HepG2 (cell line): ENCODE measurements at regions not wholly inside any gene's neighbourhood (a gene's known extent, or its start where the extent isn't known, plus 50 kb on each side); places are given as distances from the start of the nearest gene placed in this dataset.
A peak's percentile ranks its signal among the peaks of the same experiment; 100 is the strongest.

Experiments
- ATAC-seq: fragments of 200-7000 bp; cut with Tn5 transposase; 3 replicates; pipeline ENCODE4 v1.9.1; 2020; ENCODE audit warnings: mild to moderate bottlenecking, moderate library complexity
- BruUV-seq: library from RNA; stranded (reverse); fragments of 400-500 nt; replicated peaks from 2 replicates; lab custom pipeline; 2021; lab: Mats Ljungman, UMichigan
- CTCF ChIA-PET: fragments of 300-600 bp; formaldehyde crosslinking; extraction: SDS; loops from one replicate; lab custom pipeline; 2021; ENCODE audit warnings: low total read pairs, inconsistent platforms, low intra/inter-chr PET ratio; lab: Yijun Ruan, JAX
- POLR2A ChIA-PET: fragments of 350-600 bp; sonication (Branson Sonifier 250); formaldehyde crosslinking; loops from one replicate; lab custom pipeline; 2020; ENCODE audit warnings: antibody characterized with exemption, inconsistent platforms; lab: Yijun Ruan, JAX
- DNase-seq: peaks from one replicate; pipeline ENCODE4 v3.0.0-alpha.2; 2015; ENCODE audit warnings: low spot score
- FAIRE-seq: peaks from 3 replicates; lab custom pipeline; 2011; peaks lifted over from hg19 to GRCh38; lab: Jason Lieb, UNC
- H2AFZ ChIP-seq: one replicate; pipeline ENCODE4 v1.6.1; 2011; ENCODE audit warnings: low read length, inconsistent platforms
- H3K27ac ChIP-seq: fragments of 300-600 bp; 3 replicates; pipeline ENCODE4 v1.8.0; 2011; ENCODE audit warnings: mixed run types, mild to moderate bottlenecking, mixed read lengths, low read length, inconsistent platforms; ENCODE audit not compliant: insufficient read depth; ENCODE audit errors: extremely low read length
- H3K27me3 ChIP-seq, 2 experiments: fragments of 200-600 bp in 1 of 2; 2 replicates in 1 of 2; 3 replicates in 1 of 2; pipeline versions ENCODE4 v1.6.0 to v1.8.0; 2011; ENCODE audit warnings: low read length in 2 of 2, mild to moderate bottlenecking in 2 of 2, moderate library complexity in 2 of 2, inconsistent platforms in 1 of 2; ENCODE audit not compliant: insufficient read depth in 2 of 2, control insufficient read depth in 1 of 2
- H3K36me3 ChIP-seq, 2 experiments: fragments of 200-600 bp in 1 of 2; replicated peaks in 1 of 2; 2 replicates in 1 of 2; 3 replicates in 1 of 2; pipeline versions ENCODE4 v1.5.1 to v1.8.0; 2011; ENCODE audit warnings: low read length in 2 of 2, inconsistent platforms in 1 of 2; ENCODE audit not compliant: insufficient read depth in 2 of 2, control insufficient read depth in 1 of 2
- H3K4me1 ChIP-seq: 2 replicates; pipeline ENCODE4 v1.5.1; 2012; ENCODE audit warnings: low read length, inconsistent platforms; ENCODE audit not compliant: insufficient read depth
- H3K4me2 ChIP-seq: 2 replicates; pipeline ENCODE4 v1.6.0; 2011; ENCODE audit warnings: low read depth, low read length, inconsistent platforms
- H3K4me3 ChIP-seq, 3 experiments: fragments of 200-600 bp in 1 of 3; sonication (generic), shearing (Covaris generic) in 1 of 3; replicated peaks in 1 of 3; 2 replicates each; pipeline ENCODE4 v1.5.1; 2011 to 2016; ENCODE audit warnings: low read length in 3 of 3, inconsistent platforms in 2 of 3, low read depth in 2 of 3, mild to moderate bottlenecking in 2 of 3, control low read depth in 1 of 3, mixed read lengths in 1 of 3; ENCODE audit not compliant: insufficient read depth in 1 of 3
- H3K79me2 ChIP-seq: one replicate; pipeline ENCODE4 v1.6.1; 2011; ENCODE audit warnings: low read length, inconsistent platforms; ENCODE audit not compliant: insufficient read depth
- H3K9ac ChIP-seq: 2 replicates; pipeline ENCODE4 v1.6.0; 2011; ENCODE audit warnings: mild to moderate bottlenecking, low read depth, low read length, inconsistent platforms; ENCODE audit not compliant: insufficient read depth
- H3K9me3 ChIP-seq: 2 replicates; pipeline ENCODE4 v1.5.1; 2012; ENCODE audit warnings: mild to moderate bottlenecking, low read length
- H4K20me1 ChIP-seq: 2 replicates; pipeline ENCODE4 v1.6.0; 2011; ENCODE audit warnings: inconsistent platforms, mild to moderate bottlenecking, low read length, moderate library complexity; ENCODE audit not compliant: insufficient read depth
- CREB3 ChIP-seq: sonication (generic); formaldehyde crosslinking; IDR thresholded peaks from 2 replicates; pipeline ENCODE4 v1.5.0; 2020; ENCODE audit warnings: missing genetic modification reagents
- FOSL2 ChIP-seq: sonication (generic); formaldehyde crosslinking; IDR thresholded peaks from 2 replicates; pipeline ENCODE4 v1.4.0; 2020; ENCODE audit warnings: missing genetic modification reagents
- NR3C1 ChIP-seq: sonication (generic); formaldehyde crosslinking; IDR thresholded peaks from 2 replicates; pipeline ENCODE4 v1.4.0; 2020; ENCODE audit warnings: missing genetic modification reagents
- PPARG ChIP-seq: conservative IDR thresholded peaks from 2 replicates; pipeline ENCODE4 v1.6.1; 2016; ENCODE audit warnings: missing biosample characterization, missing genetic modification reagents
- PTBP1 ChIP-seq: fragments of 200-400 bp; formaldehyde crosslinking; IDR thresholded peaks from 2 replicates; pipeline ENCODE4 v1.6.1; 2018; ENCODE audit warnings: low read length, low read depth; ENCODE audit not compliant: poor library complexity, severe bottlenecking
- SRY ChIP-seq: sonication (generic); formaldehyde crosslinking; IDR thresholded peaks from 2 replicates; pipeline ENCODE4 v1.8.0; 2022; ENCODE audit warnings: mild to moderate bottlenecking, missing genetic modification reagents
- TMF1 ChIP-seq: sonication (generic); formaldehyde crosslinking; IDR thresholded peaks from 2 replicates; pipeline ENCODE4 v1.8.1; 2022; ENCODE audit warnings: low read depth, missing genetic modification reagents
- whole genome bisulfite sequencing: methylation state at CpG from one replicate; pipeline ENCODE4 v1.1.6; 2017; ENCODE audit warnings: low lambda C conversion rate; 5-methylcytosine and 5-hydroxymethylcytosine counted together
- in situ Hi-C: cut with HindIII; loops from 2 replicates; pipeline ENCODE4 v1.10.0; 2017; ENCODE audit warnings: low pct_unique_long_range_greater_than_20kb; ENCODE audit not compliant: extremely low pct_ligation_motif_present
- intact Hi-C: fragments of 100-400 bp; cut with micrococcal nuclease; formaldehyde crosslinking; loops from one replicate; pipeline ENCODE4 v1.10.0; 2022; ENCODE audit not compliant: unreplicated experiment

DNA sequence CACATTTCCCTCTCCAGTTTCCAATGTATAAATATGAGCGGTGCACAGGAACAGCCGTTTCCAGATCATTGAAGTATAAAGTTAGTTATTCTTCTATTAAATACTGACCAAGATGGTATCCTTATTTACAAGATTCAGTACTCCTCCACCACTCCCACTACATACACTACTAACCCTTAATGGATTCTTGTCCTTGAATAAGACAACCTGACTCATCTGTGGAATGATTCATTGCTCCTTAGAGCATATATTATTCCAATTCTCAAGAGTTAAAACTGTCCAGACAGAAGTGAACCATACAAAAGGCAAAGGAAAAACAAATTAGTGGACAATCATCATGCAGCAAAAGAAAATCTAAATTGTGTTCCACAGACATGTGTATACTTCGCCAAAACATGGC, 373.3 kb downstream of the IDS start:
- Histone ChIP-seq H2AFZ (no peak overlapping the region), H3K9ac (no peak overlapping the region), H3K4me1 (no peaks in the 10 kb centered on the region), H3K4me3 (no peak overlapping the region), H3K27ac (no peak overlapping the region), H3K79me2 (no peaks in the 10 kb centered on the region), H3K36me3 (no peaks in the 10 kb centered on the region), H3K9me3 (no peaks in the 10 kb centered on the region; the same call in 1 of the 2 replicates), H3K27me3 (no peaks in the 10 kb centered on the region), H4K20me1 (no peaks in the 10 kb centered on the region), H3K4me2 (no peak overlapping the region)
- CTCF ChIA-PET, result no interaction called here
- no peak for DNase-seq
- intact Hi-C loops (no loop called here), in situ Hi-C loops (no loop called here)
- FAIRE-seq, result no peak
- no TSS peak for BruUV-seq
- ATAC-seq, result no peak
- WGBS, result 53% methylated on average over 3 of the region's 3 CpGs
- POLR2A ChIA-PET, result no interaction called here
- no peak for TF ChIP-seq TMF1
- no peak for TF ChIP-seq SRY (CRISPR knock-in tag)
- no peak for TF ChIP-seq PPARG
- no peak for TF ChIP-seq PTBP1
- no peak for TF ChIP-seq NR3C1 (CRISPR knock-in tag)

DNA sequence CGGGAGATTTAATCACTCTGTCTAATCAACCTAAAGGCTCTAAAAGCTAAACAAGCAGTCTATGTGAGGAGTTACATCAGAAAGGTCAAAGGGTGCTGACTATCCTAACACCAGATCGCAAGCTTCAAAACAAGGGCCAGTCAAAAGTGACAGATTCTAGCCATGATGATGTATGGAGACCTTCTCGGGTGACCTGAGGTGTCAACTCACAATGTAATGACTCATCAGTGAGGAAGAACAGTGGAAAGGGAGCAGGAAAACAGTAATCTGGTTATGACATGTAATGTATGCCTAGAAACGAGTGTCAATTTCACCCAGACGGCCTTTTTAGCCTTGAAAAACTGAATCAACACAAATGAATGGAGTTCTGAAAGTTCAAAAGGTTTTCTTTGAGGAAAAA, 375.3 kb downstream of the IDS start:
- intact Hi-C loops, result no loop called here
- Histone ChIP-seq H3K27me3 (no peaks in the 10 kb centered on the region), H3K36me3 (no peaks in the 10 kb centered on the region), H3K4me1 (no peaks in the 10 kb centered on the region), H2AFZ (no peak overlapping the region), H3K4me3 (no peak overlapping the region), H3K9ac (no peak overlapping the region), H3K79me2 (no peaks in the 10 kb centered on the region), H3K4me2 (no peak overlapping the region), H3K27ac (no peak overlapping the region), H3K9me3 (peaks cover 4% of the 10 kb centered on the region; the same call in 1 of the 2 replicates), H4K20me1 (no peaks in the 10 kb centered on the region)
- FAIRE-seq (no peak), DNase-seq (no peak), ATAC-seq (no peak)
- TF ChIP-seq FOSL2 (0 out of 2 replicates have a peak, but pooled peaks have one; percentile 18), CREB3 (CRISPR knock-in tag) (no peak)
- no TSS peak for BruUV-seq
- POLR2A ChIA-PET, result no interaction called here
- in situ Hi-C loops, result no loop called here
- CTCF ChIA-PET, result no interaction called here
- WGBS, result 0% methylated on average over 5 of the region's 5 CpGs
